ENCODE measurements at regions not wholly inside any gene's neighbourhood (a gene's known extent, or its start where the extent isn't known, plus 50 kb on each side); places are given as distances from the start of the nearest gene placed in this dataset.

DNA sequence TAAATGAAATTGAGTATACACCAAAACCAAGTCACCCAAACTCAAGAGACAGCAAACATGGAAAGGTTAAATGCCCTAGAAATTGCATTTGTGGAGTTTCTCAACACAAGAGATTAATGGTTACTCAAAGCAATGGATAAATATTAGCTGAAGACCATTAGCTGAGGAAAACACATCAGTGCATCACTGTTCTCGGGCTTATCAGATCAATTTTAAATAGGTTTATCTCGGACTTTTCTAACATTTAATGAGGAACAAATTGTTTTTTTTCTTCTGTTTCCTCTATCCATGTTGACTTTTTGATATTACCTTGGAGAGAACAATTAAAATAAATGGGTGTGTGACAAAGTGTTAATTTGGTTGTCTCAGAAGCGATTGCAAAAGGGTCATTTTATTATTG lies 105.4 kb upstream of the PIK3C3 start:
- no peaks in the 10 kb centered on the region for H3K4me1 ChIP-seq (ENCODE audit: insufficient read depth, low read length)
- H2AFZ ChIP-seq (ENCODE audit: low read depth, low read length) = no peak overlapping the region
- no peaks in the 10 kb centered on the region for H3K36me3 ChIP-seq (ENCODE audit: insufficient read depth, low read length)
- Mint-ChIP-seq H3K4me3 (ENCODE audit: unreplicated experiment) (no peak overlapping the region), H3K9me3 (ENCODE audit: unreplicated experiment) (peaks cover 2% of the 10 kb centered on the region), H3K27ac (ENCODE audit: unreplicated experiment) (no peak overlapping the region), H3K4me1 (ENCODE audit: low read depth, unreplicated experiment) (peaks cover 12% of the 10 kb centered on the region), H3K36me3 (ENCODE audit: low read depth, unreplicated experiment) (no peaks in the 10 kb centered on the region), H3K27me3 (ENCODE audit: low read depth, unreplicated experiment) (no peaks in the 10 kb centered on the region)
- no peaks in the 10 kb centered on the region for H3K79me2 ChIP-seq (ENCODE audit: insufficient read depth, low read length)
- H3K4me2 ChIP-seq (ENCODE audit: low read length) = no peak overlapping the region
- H3K27ac ChIP-seq (ENCODE audit: low read depth, low read length) = no peak overlapping the region
- TF ChIP-seq, protein P1, sequence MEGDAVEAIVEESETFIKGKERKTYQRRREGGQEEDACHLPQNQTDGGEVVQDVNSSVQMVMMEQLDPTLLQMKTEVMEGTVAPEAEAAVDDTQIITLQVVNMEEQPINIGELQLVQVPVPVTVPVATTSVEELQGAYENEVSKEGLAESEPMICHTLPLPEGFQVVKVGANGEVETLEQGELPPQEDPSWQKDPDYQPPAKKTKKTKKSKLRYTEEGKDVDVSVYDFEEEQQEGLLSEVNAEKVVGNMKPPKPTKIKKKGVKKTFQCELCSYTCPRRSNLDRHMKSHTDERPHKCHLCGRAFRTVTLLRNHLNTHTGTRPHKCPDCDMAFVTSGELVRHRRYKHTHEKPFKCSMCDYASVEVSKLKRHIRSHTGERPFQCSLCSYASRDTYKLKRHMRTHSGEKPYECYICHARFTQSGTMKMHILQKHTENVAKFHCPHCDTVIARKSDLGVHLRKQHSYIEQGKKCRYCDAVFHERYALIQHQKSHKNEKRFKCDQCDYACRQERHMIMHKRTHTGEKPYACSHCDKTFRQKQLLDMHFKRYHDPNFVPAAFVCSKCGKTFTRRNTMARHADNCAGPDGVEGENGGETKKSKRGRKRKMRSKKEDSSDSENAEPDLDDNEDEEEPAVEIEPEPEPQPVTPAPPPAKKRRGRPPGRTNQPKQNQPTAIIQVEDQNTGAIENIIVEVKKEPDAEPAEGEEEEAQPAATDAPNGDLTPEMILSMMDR (IDR thresholded peaks at IDR 0.05; ENCODE audit: insufficient read depth, low read depth, low read length) = no peak
- TF ChIP-seq EZH2 (IDR thresholded peaks at IDR 0.05; ENCODE audit: insufficient read depth, low read length) = no peak
- no peak for FAIRE-seq
- no peaks in the 10 kb centered on the region for H3K9me3 ChIP-seq (ENCODE audit: insufficient read depth, low read depth, low read length)
- no peaks in the 10 kb centered on the region for H4K20me1 ChIP-seq (ENCODE audit: insufficient read depth, low read length)
- no peaks in the 10 kb centered on the region for H3K27me3 ChIP-seq (ENCODE audit: insufficient read depth, low read length)
- H3K9ac ChIP-seq (ENCODE audit: low read length) = no peak overlapping the region
- H3K4me3 ChIP-seq (ENCODE audit: insufficient read depth, low read depth, low read length) = no peak overlapping the region
- no peak for DNase-seq (ENCODE audit: low read depth)

DNA sequence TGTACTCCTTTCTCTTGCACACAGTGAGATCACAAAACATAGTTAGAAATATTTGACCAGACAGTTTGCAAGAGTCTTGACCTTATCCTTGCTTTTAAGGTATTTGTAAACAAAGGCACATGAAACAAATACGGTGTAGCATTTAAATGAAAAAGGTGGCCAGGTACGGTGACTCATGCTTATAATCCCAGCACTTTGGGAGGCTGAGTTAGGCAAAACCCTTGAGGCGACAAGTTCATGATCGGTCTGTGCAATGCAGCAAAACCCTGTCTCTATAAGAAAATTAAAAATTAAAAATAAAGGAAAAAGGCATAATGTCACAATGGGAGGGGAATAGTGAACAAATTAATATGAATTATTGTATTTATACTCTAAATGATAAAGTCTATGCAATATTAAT lies 109.5 kb upstream of the PIK3C3 start:
- Histone ChIP-seq H3K4me1 (ENCODE audit: insufficient read depth, low read length) (no peaks in the 10 kb centered on the region), H3K36me3 (ENCODE audit: insufficient read depth, low read length) (no peaks in the 10 kb centered on the region), H3K27me3 (ENCODE audit: insufficient read depth, low read length) (no peaks in the 10 kb centered on the region), H3K9me3 (ENCODE audit: insufficient read depth, low read depth, low read length) (no peaks in the 10 kb centered on the region), H2AFZ (ENCODE audit: low read depth, low read length) (no peak overlapping the region), H3K4me2 (ENCODE audit: low read length) (no peak overlapping the region), H3K27ac (ENCODE audit: low read depth, low read length) (no peak overlapping the region), H3K4me3 (ENCODE audit: insufficient read depth, low read depth, low read length) (no peak overlapping the region), H4K20me1 (ENCODE audit: insufficient read depth, low read length) (no peaks in the 10 kb centered on the region), H3K9ac (ENCODE audit: low read length) (no peak overlapping the region), H3K79me2 (ENCODE audit: insufficient read depth, low read length) (no peaks in the 10 kb centered on the region)
- H3K27me3 Mint-ChIP-seq (ENCODE audit: low read depth, unreplicated experiment) = no peaks in the 10 kb centered on the region
- TF ChIP-seq, protein P1 (IDR thresholded peaks at IDR 0.05; ENCODE audit: insufficient read depth, low read depth, low read length) = no peak
- TF ChIP-seq EZH2 (IDR thresholded peaks at IDR 0.05; ENCODE audit: insufficient read depth, low read length) = no peak
- H3K4me3 Mint-ChIP-seq (ENCODE audit: unreplicated experiment) = no peak overlapping the region
- no peaks in the 10 kb centered on the region for H3K36me3 Mint-ChIP-seq (ENCODE audit: low read depth, unreplicated experiment)
- FAIRE-seq (no peak), DNase-seq (ENCODE audit: low read depth) (no peak)
- peaks cover 12% of the 10 kb centered on the region for H3K4me1 Mint-ChIP-seq (ENCODE audit: low read depth, unreplicated experiment)
- H3K9me3 Mint-ChIP-seq (ENCODE audit: unreplicated experiment) = peaks cover 2% of the 10 kb centered on the region
- no peak overlapping the region for H3K27ac Mint-ChIP-seq (ENCODE audit: unreplicated experiment)

DNA sequence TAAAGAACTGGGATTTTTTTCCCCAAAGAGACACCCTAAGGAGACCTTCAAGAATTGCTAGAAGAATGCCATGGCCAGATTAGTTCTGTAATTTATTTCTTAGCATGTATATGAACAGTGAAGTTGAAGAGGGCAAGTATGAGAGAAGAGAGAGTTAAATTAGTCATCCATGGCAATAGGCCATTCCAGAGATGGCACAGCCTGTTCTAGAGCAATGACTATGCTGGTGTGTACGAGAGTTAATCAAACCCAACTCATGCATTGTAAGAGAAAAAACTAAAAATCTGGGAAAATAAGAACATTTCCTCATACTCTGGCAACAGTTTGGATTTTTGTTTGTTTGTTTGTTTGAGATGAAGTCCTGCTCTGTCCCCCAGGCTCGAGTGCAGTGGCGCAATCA lies 112.1 kb upstream of the PIK3C3 start:
- no peak overlapping the region for H3K4me3 Mint-ChIP-seq (ENCODE audit: unreplicated experiment)
- no peaks in the 10 kb centered on the region for H4K20me1 ChIP-seq (ENCODE audit: insufficient read depth, low read length)
- no peak overlapping the region for H2AFZ ChIP-seq (ENCODE audit: low read depth, low read length)
- no peaks in the 10 kb centered on the region for H3K36me3 Mint-ChIP-seq (ENCODE audit: low read depth, unreplicated experiment)
- H3K27me3 Mint-ChIP-seq (ENCODE audit: low read depth, unreplicated experiment) = no peaks in the 10 kb centered on the region
- H3K27ac Mint-ChIP-seq (ENCODE audit: unreplicated experiment) = no peak overlapping the region
- no peak for DNase-seq (ENCODE audit: low read depth)
- H3K36me3 ChIP-seq (ENCODE audit: insufficient read depth, low read length) = no peaks in the 10 kb centered on the region
- H3K27ac ChIP-seq (ENCODE audit: low read depth, low read length) = no peak overlapping the region
- TF ChIP-seq, protein P1 (IDR thresholded peaks at IDR 0.05; ENCODE audit: insufficient read depth, low read depth, low read length) = no peak
- no peak for TF ChIP-seq EZH2 (IDR thresholded peaks at IDR 0.05; ENCODE audit: insufficient read depth, low read length)
- no peak overlapping the region for H3K9ac ChIP-seq (ENCODE audit: low read length)
- H3K4me1 ChIP-seq (ENCODE audit: insufficient read depth, low read length) = no peaks in the 10 kb centered on the region
- no peaks in the 10 kb centered on the region for H3K27me3 ChIP-seq (ENCODE audit: insufficient read depth, low read length)
- no peak overlapping the region for H3K4me2 ChIP-seq (ENCODE audit: low read length)
- H3K4me3 ChIP-seq (ENCODE audit: insufficient read depth, low read depth, low read length) = no peak overlapping the region
- peaks cover 2% of the 10 kb centered on the region for H3K9me3 Mint-ChIP-seq (ENCODE audit: unreplicated experiment)
- no peaks in the 10 kb centered on the region for H3K9me3 ChIP-seq (ENCODE audit: insufficient read depth, low read depth, low read length)
- no peaks in the 10 kb centered on the region for H3K79me2 ChIP-seq (ENCODE audit: insufficient read depth, low read length)
- H3K4me1 Mint-ChIP-seq (ENCODE audit: low read depth, unreplicated experiment) = no peaks in the 10 kb centered on the region
- FAIRE-seq = no peak
